ENCODE measurements at regions not wholly inside any gene's neighbourhood (a gene's known extent, or its start where the extent isn't known, plus 50 kb on each side); places are given as distances from the start of the nearest gene placed in this dataset.

GRCh38 chr9:34887841-34888240 is 70.2 kb upstream of the PHF24 start:
- H3K9me3 ChIP-seq = no peaks in the 10 kb centered on the region
- no peaks in the 10 kb centered on the region for H3K36me3 ChIP-seq
- no peaks in the 10 kb centered on the region for H3K27me3 ChIP-seq
- no peak for ATAC-seq
- no peak for DNase-seq
- TF ChIP-seq CTCF (IDR thresholded peaks at IDR 0.05) = no peak
- H3K27ac ChIP-seq = no peak overlapping the region
- intact Hi-C loops (cut with DNase I) = no loop called here
- no peaks in the 10 kb centered on the region for H3K4me1 ChIP-seq
- no peak overlapping the region for H3K4me3 ChIP-seq

GRCh38 chr9:34884747-34885189 is 73.3 kb upstream of the PHF24 start:
- Histone ChIP-seq H3K4me3 (no peak overlapping the region), H3K36me3 (no peaks in the 10 kb centered on the region), H3K27ac (no peak overlapping the region), H3K9me3 (no peaks in the 10 kb centered on the region), H3K27me3 (no peaks in the 10 kb centered on the region), H3K4me1 (no peaks in the 10 kb centered on the region)
- DNase-seq = no peak
- intact Hi-C loops (cut with DNase I) = no loop called here
- no peak for TF ChIP-seq CTCF (IDR thresholded peaks at IDR 0.05)
- no peak for ATAC-seq

GRCh38 chr9:34876096-34876495 is 82.0 kb upstream of the PHF24 start:
- Histone ChIP-seq H3K4me3 (no peak overlapping the region), H3K36me3 (no peaks in the 10 kb centered on the region), H3K27ac (no peak overlapping the region), H3K4me1 (no peaks in the 10 kb centered on the region), H3K27me3 (no peaks in the 10 kb centered on the region), H3K9me3 (no peaks in the 10 kb centered on the region)
- intact Hi-C loops (cut with DNase I) = no loop called here
- no peak for DNase-seq
- ATAC-seq = no peak
- no peak for TF ChIP-seq CTCF (IDR thresholded peaks at IDR 0.05)

- TF ChIP-seq CTCF (IDR thresholded peaks at IDR 0.05) = peak; percentile 34
- Histone ChIP-seq H3K27ac (no peak overlapping the region), H3K4me3 (no peak overlapping the region), H3K4me1 (no peaks in the 10 kb centered on the region), H3K27me3 (no peaks in the 10 kb centered on the region), H3K9me3 (no peaks in the 10 kb centered on the region), H3K36me3 (no peaks in the 10 kb centered on the region)
- DNase-seq (no peak), ATAC-seq (no peak)
- intact Hi-C loops (cut with DNase I) = no loop called here
Measured at GRCh38 chr9:34869390-34869789, 88.7 kb upstream of the PHF24 start.

- H3K4me1 ChIP-seq = no peaks in the 10 kb centered on the region
- TF ChIP-seq CTCF (IDR thresholded peaks at IDR 0.05) = no peak
- ATAC-seq (no peak), DNase-seq (no peak)
- H3K9me3 ChIP-seq = no peaks in the 10 kb centered on the region
- H3K4me3 ChIP-seq = no peak overlapping the region
- intact Hi-C loops (cut with DNase I) = no loop called here
- no peak overlapping the region for H3K27ac ChIP-seq
- H3K36me3 ChIP-seq = no peaks in the 10 kb centered on the region
- H3K27me3 ChIP-seq = no peaks in the 10 kb centered on the region
Measured at GRCh38 chr9:34866614-34867013, 91.5 kb upstream of the PHF24 start.

GRCh38 chr9:34863426-34863825 is 94.7 kb upstream of the PHF24 start:
- no peaks in the 10 kb centered on the region for H3K36me3 ChIP-seq
- H3K4me3 ChIP-seq = no peak overlapping the region
- no peak for DNase-seq
- no peak for TF ChIP-seq CTCF (IDR thresholded peaks at IDR 0.05)
- no peak overlapping the region for H3K27ac ChIP-seq
- intact Hi-C loops (cut with DNase I) = no loop called here
- no peaks in the 10 kb centered on the region for H3K4me1 ChIP-seq
- no peaks in the 10 kb centered on the region for H3K27me3 ChIP-seq
- no peak for ATAC-seq
- no peaks in the 10 kb centered on the region for H3K9me3 ChIP-seq
